BJ (cell line): ENCODE measurements at regions not wholly inside any gene's neighbourhood (a gene's known extent, or its start where the extent isn't known, plus 50 kb on each side); places are given as distances from the start of the nearest gene placed in this dataset.

Experiments
- CTCF ChIA-PET: fragments of 350-600 bp; formaldehyde crosslinking; extraction: SDS; loops from one replicate; lab custom pipeline; 2021; ENCODE audit warnings: antibody characterized with exemption, inconsistent platforms; lab: Yijun Ruan, JAX
- POLR2A ChIA-PET: fragments of 300-600 bp; sonication (Branson Sonifier 250); formaldehyde crosslinking; extraction: SDS; loops from one replicate; lab custom pipeline; 2021; ENCODE audit warnings: antibody characterized with exemption; lab: Charles Lee
- DNase-seq: peaks from one replicate; pipeline ENCODE4 v3.0.0-alpha.2; 2011; ENCODE audit warnings: low read depth
- H3K27me3 ChIP-seq: 2 replicates; pipeline ENCODE4 v1.6.0; 2011; ENCODE audit warnings: low read length; ENCODE audit not compliant: control insufficient read depth, insufficient read depth
- H3K36me3 ChIP-seq: 2 replicates; pipeline ENCODE4 v1.5.1; 2011; ENCODE audit warnings: low read length; ENCODE audit not compliant: control insufficient read depth, insufficient read depth
- H3K4me3 ChIP-seq: 2 replicates; pipeline ENCODE4 v1.5.1; 2011; ENCODE audit warnings: low read depth, mild to moderate bottlenecking, control low read depth, low read length
- CTCF ChIP-seq: IDR thresholded peaks from 2 replicates; pipeline ENCODE4 v1.5.1; 2011; ENCODE audit warnings: low read depth, mild to moderate bottlenecking, control low read depth, inconsistent platforms, low read length, moderate library complexity; ENCODE audit not compliant: insufficient read depth

- no peaks in the 10 kb centered on the region for H3K36me3 ChIP-seq
- POLR2A ChIA-PET, result no interaction called here
- H3K4me3 ChIP-seq, result no peak overlapping the region
- no peak for TF ChIP-seq CTCF
- H3K27me3 ChIP-seq, result no peaks in the 10 kb centered on the region
- no peak for DNase-seq
- CTCF ChIA-PET, result no interaction called here
These were observed 436.0 kb upstream of the CWC22 start for GRCh38 chr2:180442860-180443644.

GRCh38 chr2:180419212-180419611 lies 412.1 kb upstream of the CWC22 start:
- TF ChIP-seq CTCF, result no peak
- Histone ChIP-seq H3K27me3 (no peaks in the 10 kb centered on the region), H3K4me3 (no peak overlapping the region), H3K36me3 (no peaks in the 10 kb centered on the region)
- no peak for DNase-seq
- CTCF ChIA-PET, result no interaction called here
- POLR2A ChIA-PET, result no interaction called here

GRCh38 chr2:180416627-180417026 lies 409.5 kb upstream of the CWC22 start:
- DNase-seq, result no peak
- Histone ChIP-seq H3K36me3 (no peaks in the 10 kb centered on the region), H3K4me3 (no peak overlapping the region), H3K27me3 (no peaks in the 10 kb centered on the region)
- no peak for TF ChIP-seq CTCF
- ChIA-PET POLR2A (no interaction called here), CTCF (interaction anchor here (0.7 to 1.2 kb wide), 2 partner anchors 11 to 39 kb away, joined by 3 to 5 read pairs; no protein-coding TSS in a partner anchor)

- ChIA-PET CTCF (no interaction called here), POLR2A (no interaction called here)
- DNase-seq, result no peak
- Histone ChIP-seq H3K4me3 (no peak overlapping the region), H3K36me3 (no peaks in the 10 kb centered on the region), H3K27me3 (no peaks in the 10 kb centered on the region)
- TF ChIP-seq CTCF, result no peak
These were observed 406.2 kb upstream of the CWC22 start for GRCh38 chr2:180413336-180413735.

- CTCF ChIA-PET, result interaction anchor here (1.1 kb wide), 1 partner anchor 157 kb away, joined by 4 read pairs; no protein-coding TSS in a partner anchor
- TF ChIP-seq CTCF, result no peak
- H3K27me3 ChIP-seq, result no peaks in the 10 kb centered on the region
- POLR2A ChIA-PET, result no interaction called here
- H3K4me3 ChIP-seq, result no peak overlapping the region
- DNase-seq, result no peak
- no peaks in the 10 kb centered on the region for H3K36me3 ChIP-seq
These were observed 405.1 kb upstream of the CWC22 start for GRCh38 chr2:180412219-180412618.
